ENCODE measurements at regions not wholly inside any gene's neighbourhood (a gene's known extent, or its start where the extent isn't known, plus 50 kb on each side); places are given as distances from the start of the nearest gene placed in this dataset.

GRCh38 chr5:115424446-115424845 lies 120.1 kb downstream of the FEM1C start:
- TF ChIP-seq EP300 (IDR thresholded peaks at IDR 0.05) = no peak
- no peak for TF ChIP-seq POLR2A (IDR thresholded peaks at IDR 0.05)

Measured in suprapubic skin (tissue), 2 donors.